ENCODE measurements at regions not wholly inside any gene's neighbourhood (a gene's known extent, or its start where the extent isn't known, plus 50 kb on each side); places are given as distances from the start of the nearest gene placed in this dataset.

- Histone ChIP-seq H3K27me3 (ENCODE audit: control insufficient read depth in 2 of 2, insufficient read depth in 2 of 2, low read length in 2 of 2) (no peaks in the 10 kb centered on the region), H3K4me3 (ENCODE audit: low read length in 2 of 2) (no peak overlapping the region), H3K9me3 (ENCODE audit: control insufficient read depth in 2 of 2, low read length in 2 of 2) (peaks cover 0 to 5% of the 10 kb centered on the region in 2 donors), H3K36me3 (ENCODE audit: control insufficient read depth in 2 of 2, insufficient read depth in 2 of 2, low read length in 2 of 2) (no peaks in the 10 kb centered on the region), H3K27ac (ENCODE audit: low read depth in 2 of 2, low read length in 2 of 2) (no peak overlapping the region), H3K4me1 (ENCODE audit: control insufficient read depth in 2 of 2, insufficient read depth in 2 of 2, low read length in 2 of 2) (no peaks in the 10 kb centered on the region), H3K9ac (ENCODE audit: low read depth in 1 of 2, low read length in 2 of 2) (no peak overlapping the region)
Observed at GRCh38 chr4:126719852-126720251, 912.9 kb upstream of the INTU start.

GRCh38 chr4:126725906-126726305 is 906.9 kb upstream of the INTU start:
- Histone ChIP-seq H3K9me3 (ENCODE audit: control insufficient read depth in 2 of 2, low read length in 2 of 2) (peaks cover 0 to 2% of the 10 kb centered on the region in 2 donors), H3K36me3 (ENCODE audit: control insufficient read depth in 2 of 2, insufficient read depth in 2 of 2, low read length in 2 of 2) (no peaks in the 10 kb centered on the region), H3K4me1 (ENCODE audit: control insufficient read depth in 2 of 2, insufficient read depth in 2 of 2, low read length in 2 of 2) (no peaks in the 10 kb centered on the region), H3K4me3 (ENCODE audit: low read length in 2 of 2) (no peak overlapping the region), H3K27ac (ENCODE audit: low read depth in 2 of 2, low read length in 2 of 2) (no peak overlapping the region), H3K27me3 (ENCODE audit: control insufficient read depth in 2 of 2, insufficient read depth in 2 of 2, low read length in 2 of 2) (no peaks in the 10 kb centered on the region), H3K9ac (ENCODE audit: low read depth in 1 of 2, low read length in 2 of 2) (no peak overlapping the region)

- no peaks in the 10 kb centered on the region for H3K4me1 ChIP-seq (ENCODE audit: control insufficient read depth in 2 of 2, insufficient read depth in 2 of 2, low read length in 2 of 2)
- no peaks in the 10 kb centered on the region for H3K9me3 ChIP-seq (ENCODE audit: control insufficient read depth in 2 of 2, low read length in 2 of 2)
- no peak overlapping the region for H3K4me3 ChIP-seq (ENCODE audit: low read length in 2 of 2)
- no peaks in the 10 kb centered on the region for H3K27me3 ChIP-seq (ENCODE audit: control insufficient read depth in 2 of 2, insufficient read depth in 2 of 2, low read length in 2 of 2)
- H3K27ac ChIP-seq (ENCODE audit: low read depth in 2 of 2, low read length in 2 of 2), result no peak overlapping the region
- H3K36me3 ChIP-seq (ENCODE audit: control insufficient read depth in 2 of 2, insufficient read depth in 2 of 2, low read length in 2 of 2), result no peaks in the 10 kb centered on the region
- H3K9ac ChIP-seq (ENCODE audit: low read depth in 1 of 2, low read length in 2 of 2), result no peak overlapping the region
Observed at GRCh38 chr4:126727461-126727860, 905.3 kb upstream of the INTU start.

GRCh38 chr4:126731062-126731461 is 901.7 kb upstream of the INTU start:
- no peaks in the 10 kb centered on the region for H3K27me3 ChIP-seq (ENCODE audit: control insufficient read depth in 2 of 2, insufficient read depth in 2 of 2, low read length in 2 of 2)
- no peaks in the 10 kb centered on the region for H3K36me3 ChIP-seq (ENCODE audit: control insufficient read depth in 2 of 2, insufficient read depth in 2 of 2, low read length in 2 of 2)
- H3K4me1 ChIP-seq (ENCODE audit: control insufficient read depth in 2 of 2, insufficient read depth in 2 of 2, low read length in 2 of 2), result no peaks in the 10 kb centered on the region
- H3K27ac ChIP-seq (ENCODE audit: low read depth in 2 of 2, low read length in 2 of 2), result no peak overlapping the region
- no peak overlapping the region for H3K4me3 ChIP-seq (ENCODE audit: low read length in 2 of 2)
- H3K9ac ChIP-seq (ENCODE audit: low read depth in 1 of 2, low read length in 2 of 2), result no peak overlapping the region
- no peaks in the 10 kb centered on the region for H3K9me3 ChIP-seq (ENCODE audit: control insufficient read depth in 2 of 2, low read length in 2 of 2)

- H3K36me3 ChIP-seq (ENCODE audit: control insufficient read depth in 2 of 2, insufficient read depth in 2 of 2, low read length in 2 of 2), result no peaks in the 10 kb centered on the region
- H3K27ac ChIP-seq (ENCODE audit: low read depth in 2 of 2, low read length in 2 of 2), result no peak overlapping the region
- no peak overlapping the region for H3K4me3 ChIP-seq (ENCODE audit: low read length in 2 of 2)
- no peak overlapping the region for H3K9ac ChIP-seq (ENCODE audit: low read depth in 1 of 2, low read length in 2 of 2)
- H3K27me3 ChIP-seq (ENCODE audit: control insufficient read depth in 2 of 2, insufficient read depth in 2 of 2, low read length in 2 of 2), result no peaks in the 10 kb centered on the region
- H3K9me3 ChIP-seq (ENCODE audit: control insufficient read depth in 2 of 2, low read length in 2 of 2), result no peaks in the 10 kb centered on the region
- H3K4me1 ChIP-seq (ENCODE audit: control insufficient read depth in 2 of 2, insufficient read depth in 2 of 2, low read length in 2 of 2), result no peaks in the 10 kb centered on the region
Observed at GRCh38 chr4:126733301-126733700, 899.5 kb upstream of the INTU start.

- no peak overlapping the region for H3K4me3 ChIP-seq (ENCODE audit: low read length in 2 of 2)
- H3K9ac ChIP-seq (ENCODE audit: low read depth in 1 of 2, low read length in 2 of 2), result no peak overlapping the region
- no peaks in the 10 kb centered on the region for H3K9me3 ChIP-seq (ENCODE audit: control insufficient read depth in 2 of 2, low read length in 2 of 2)
- no peaks in the 10 kb centered on the region for H3K4me1 ChIP-seq (ENCODE audit: control insufficient read depth in 2 of 2, insufficient read depth in 2 of 2, low read length in 2 of 2)
- H3K36me3 ChIP-seq (ENCODE audit: control insufficient read depth in 2 of 2, insufficient read depth in 2 of 2, low read length in 2 of 2), result no peaks in the 10 kb centered on the region
- H3K27ac ChIP-seq (ENCODE audit: low read depth in 2 of 2, low read length in 2 of 2), result no peak overlapping the region
- H3K27me3 ChIP-seq (ENCODE audit: control insufficient read depth in 2 of 2, insufficient read depth in 2 of 2, low read length in 2 of 2), result no peaks in the 10 kb centered on the region
Observed at GRCh38 chr4:126734465-126734864, 898.3 kb upstream of the INTU start.

- no peaks in the 10 kb centered on the region for H3K36me3 ChIP-seq (ENCODE audit: control insufficient read depth in 2 of 2, insufficient read depth in 2 of 2, low read length in 2 of 2)
- no peak overlapping the region for H3K27ac ChIP-seq (ENCODE audit: low read depth in 2 of 2, low read length in 2 of 2)
- H3K9ac ChIP-seq (ENCODE audit: low read depth in 1 of 2, low read length in 2 of 2), result no peak overlapping the region
- no peaks in the 10 kb centered on the region for H3K27me3 ChIP-seq (ENCODE audit: control insufficient read depth in 2 of 2, insufficient read depth in 2 of 2, low read length in 2 of 2)
- H3K4me1 ChIP-seq (ENCODE audit: control insufficient read depth in 2 of 2, insufficient read depth in 2 of 2, low read length in 2 of 2), result no peaks in the 10 kb centered on the region
- H3K9me3 ChIP-seq (ENCODE audit: control insufficient read depth in 2 of 2, low read length in 2 of 2), result no peaks in the 10 kb centered on the region
- H3K4me3 ChIP-seq (ENCODE audit: low read length in 2 of 2), result no peak overlapping the region
Observed at GRCh38 chr4:126735294-126736132, 897.2 kb upstream of the INTU start.

- Histone ChIP-seq H3K27ac (ENCODE audit: low read depth in 2 of 2, low read length in 2 of 2) (no peak overlapping the region), H3K36me3 (ENCODE audit: control insufficient read depth in 2 of 2, insufficient read depth in 2 of 2, low read length in 2 of 2) (no peaks in the 10 kb centered on the region), H3K4me3 (ENCODE audit: low read length in 2 of 2) (no peak overlapping the region), H3K9me3 (ENCODE audit: control insufficient read depth in 2 of 2, low read length in 2 of 2) (no peaks in the 10 kb centered on the region), H3K27me3 (ENCODE audit: control insufficient read depth in 2 of 2, insufficient read depth in 2 of 2, low read length in 2 of 2) (no peaks in the 10 kb centered on the region), H3K9ac (ENCODE audit: low read depth in 1 of 2, low read length in 2 of 2) (no peak overlapping the region), H3K4me1 (ENCODE audit: control insufficient read depth in 2 of 2, insufficient read depth in 2 of 2, low read length in 2 of 2) (no peaks in the 10 kb centered on the region)
Observed at GRCh38 chr4:126736133-126736518, 896.6 kb upstream of the INTU start.

GRCh38 chr4:126737899-126738526 is 894.7 kb upstream of the INTU start:
- Histone ChIP-seq H3K27ac (ENCODE audit: low read depth in 2 of 2, low read length in 2 of 2) (no peak overlapping the region), H3K4me1 (ENCODE audit: control insufficient read depth in 2 of 2, insufficient read depth in 2 of 2, low read length in 2 of 2) (no peaks in the 10 kb centered on the region), H3K9me3 (ENCODE audit: control insufficient read depth in 2 of 2, low read length in 2 of 2) (no peaks in the 10 kb centered on the region), H3K9ac (ENCODE audit: low read depth in 1 of 2, low read length in 2 of 2) (no peak overlapping the region), H3K27me3 (ENCODE audit: control insufficient read depth in 2 of 2, insufficient read depth in 2 of 2, low read length in 2 of 2) (no peaks in the 10 kb centered on the region), H3K4me3 (ENCODE audit: low read length in 2 of 2) (no peak overlapping the region), H3K36me3 (ENCODE audit: control insufficient read depth in 2 of 2, insufficient read depth in 2 of 2, low read length in 2 of 2) (no peaks in the 10 kb centered on the region)

GRCh38 chr4:126738527-126738923 is 894.2 kb upstream of the INTU start:
- H3K9ac ChIP-seq (ENCODE audit: low read depth in 1 of 2, low read length in 2 of 2), result no peak overlapping the region
- no peaks in the 10 kb centered on the region for H3K9me3 ChIP-seq (ENCODE audit: control insufficient read depth in 2 of 2, low read length in 2 of 2)
- no peaks in the 10 kb centered on the region for H3K4me1 ChIP-seq (ENCODE audit: control insufficient read depth in 2 of 2, insufficient read depth in 2 of 2, low read length in 2 of 2)
- H3K27ac ChIP-seq (ENCODE audit: low read depth in 2 of 2, low read length in 2 of 2), result no peak overlapping the region
- H3K27me3 ChIP-seq (ENCODE audit: control insufficient read depth in 2 of 2, insufficient read depth in 2 of 2, low read length in 2 of 2), result no peaks in the 10 kb centered on the region
- H3K36me3 ChIP-seq (ENCODE audit: control insufficient read depth in 2 of 2, insufficient read depth in 2 of 2, low read length in 2 of 2), result no peaks in the 10 kb centered on the region
- no peak overlapping the region for H3K4me3 ChIP-seq (ENCODE audit: low read length in 2 of 2)

Data from mucosa of rectum (tissue), 2 donors.